Panc1 (cell line): ENCODE measurements at regions not wholly inside any gene's neighbourhood (a gene's known extent, or its start where the extent isn't known, plus 50 kb on each side); places are given as distances from the start of the nearest gene placed in this dataset.

Experiments
- CTCF ChIP-seq: fragments of 450-650 bp; IDR thresholded peaks from 2 replicates; pipeline ENCODE4 v1.5.1; 2017; ENCODE audit warnings: mild to moderate bottlenecking
- POLR2AphosphoS5 ChIP-seq: IDR thresholded peaks from 2 replicates; pipeline ENCODE4 v1.6.1; 2012; ENCODE audit warnings: mild to moderate bottlenecking, low read depth, low read length, moderate library complexity
- REST ChIP-seq, 2 experiments: IDR thresholded peaks; 2 replicates each; pipeline ENCODE4 v1.6.1; 2011 to 2012; ENCODE audit warnings: low read depth in 2 of 2, control low read depth in 1 of 2, low read length in 1 of 2, mild to moderate bottlenecking in 1 of 2, moderate library complexity in 1 of 2; ENCODE audit not compliant: insufficient read depth in 1 of 2

- TF ChIP-seq CTCF, result no peak
- no peak for TF ChIP-seq REST (IDR thresholded peaks at IDR 0.05; ENCODE audit: insufficient read depth in 1 of 2, low read depth in 2 of 2, low read length in 1 of 2)
- TF ChIP-seq POLR2AphosphoS5, result no peak
Measured at GRCh38 chr14:65949711-65950516, 536.3 kb upstream of the CCDC196 start.
